SK-N-MC (cell line): ENCODE measurements at regions not wholly inside any gene's neighbourhood (a gene's known extent, or its start where the extent isn't known, plus 50 kb on each side); places are given as distances from the start of the nearest gene placed in this dataset.

ENCODE experiments used
- EZH2 ChIP-seq: fragments of 200-600 bp; sonication (generic); IDR thresholded peaks from one replicate; pipeline ENCODE4 v1.6.1; 2017; ENCODE audit warnings: antibody characterized with exemption
- FOXP2 ChIP-seq: optimal IDR thresholded peaks from 2 replicates; pipeline ENCODE3; 2011; ENCODE audit warnings: mild to moderate bottlenecking, moderate library complexity; ENCODE audit not compliant: insufficient read depth; ENCODE audit errors: extremely low read length, control extremely low read depth
- POLR2AphosphoS5 ChIP-seq: IDR thresholded peaks from 2 replicates; pipeline ENCODE4 v1.6.1; 2012; ENCODE audit warnings: mild to moderate bottlenecking, low read depth, low read length, borderline replicate concordance

GRCh38 chr13:26941345-26942174 lies 181.0 kb upstream of the GPR12 start:
- no peak for TF ChIP-seq POLR2AphosphoS5
- TF ChIP-seq EZH2: no peak
- no peak for TF ChIP-seq FOXP2
